Uterus (tissue), 2 donors: ENCODE measurements at regions not wholly inside any gene's neighbourhood (a gene's known extent, or its start where the extent isn't known, plus 50 kb on each side); places are given as distances from the start of the nearest gene placed in this dataset.

Experiments
- CTCF ChIP-seq, 4 experiments: fragments of 200-600 bp in 2 of 4; fragments of 450-650 bp in 2 of 4; sonication (generic) in 2 of 4; IDR thresholded peaks; one replicate each; pipeline ENCODE4 v1.5.1; 2016 to 2019; ENCODE audit warnings: antibody characterized with exemption in 4 of 4, mild to moderate bottlenecking in 2 of 4, moderate library complexity in 1 of 4
- POLR2A ChIP-seq, 2 donors: fragments of 450-650 bp; IDR thresholded peaks; one replicate each; pipeline ENCODE4 v1.6.1; 2016; ENCODE audit warnings: antibody characterized with exemption in 2 of 2, mild to moderate bottlenecking in 1 of 2, moderate library complexity in 1 of 2

GRCh38 chr19:32138416-32138815, 207.0 kb upstream of the ZNF507 start:
- TF ChIP-seq CTCF (IDR thresholded peaks at IDR 0.05) (no peak), POLR2A (IDR thresholded peaks at IDR 0.05) (no peak)
